ENCODE measurements at regions not wholly inside any gene's neighbourhood (a gene's known extent, or its start where the extent isn't known, plus 50 kb on each side); places are given as distances from the start of the nearest gene placed in this dataset.

DNA sequence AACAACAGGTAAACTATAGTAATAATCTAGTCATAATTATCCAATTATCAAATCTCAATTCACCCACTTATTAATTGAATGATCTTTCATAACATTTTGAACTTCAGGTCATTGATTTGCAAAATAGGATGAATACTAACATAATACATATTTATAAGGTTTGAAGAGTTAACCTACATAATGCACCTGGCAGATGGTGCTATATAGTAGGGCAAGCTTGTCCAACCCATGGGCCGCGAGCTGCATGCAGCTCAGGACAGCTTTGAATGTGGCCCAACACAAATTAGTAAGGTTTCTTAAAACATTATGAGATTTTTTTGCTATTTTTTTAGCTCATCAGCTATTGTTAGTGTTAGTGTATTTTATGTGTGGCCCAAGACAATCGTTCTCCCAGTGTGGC, 815.8 kb upstream of the ID2 start:
- Histone ChIP-seq H3K9ac (ENCODE audit: low read depth in 1 of 2, low read length in 2 of 2) (no peak overlapping the region), H3K27ac (ENCODE audit: low read depth in 1 of 2, low read length in 2 of 2) (no peak overlapping the region), H3K36me3 (ENCODE audit: control insufficient read depth in 4 of 4, insufficient read depth in 3 of 4, low read depth in 1 of 4, low read length in 3 of 4) (no peaks in the 10 kb centered on the region), H3K4me1 (ENCODE audit: control insufficient read depth in 4 of 4, insufficient read depth in 4 of 4, low read length in 3 of 4) (no peaks in the 10 kb centered on the region), H3K4me3 (ENCODE audit: low read depth in 1 of 3, low read length in 3 of 3) (no peak overlapping the region), H3K27me3 (ENCODE audit: control insufficient read depth in 4 of 4, insufficient read depth in 4 of 4, low read length in 3 of 4) (no peaks in the 10 kb centered on the region), H3K9me3 (ENCODE audit: control insufficient read depth in 4 of 4, low read length in 3 of 4) (no peaks in the 10 kb centered on the region)
- DNase-seq (ENCODE audit: low spot score): no peak
- WGBS: 90% methylated on average over 3 of the region's 3 CpGs
- TF ChIP-seq GABPA (IDR thresholded peaks at IDR 0.05 in 1 of 2, conservative IDR thresholded peaks at IDR 0.05 in 1 of 2) (no peak), HNF4A (conservative IDR thresholded peaks at IDR 0.05) (no peak), EGR1 (IDR thresholded peaks at IDR 0.05; ENCODE audit: low read depth in 2 of 2) (no peak), JUND (IDR thresholded peaks at IDR 0.05) (no peak), TAF1 (conservative IDR thresholded peaks at IDR 0.05) (no peak), YY1 (IDR thresholded peaks at IDR 0.05) (no peak), HNF4G (IDR thresholded peaks at IDR 0.05) (no peak)
- TF ChIP-seq, protein P1, sequence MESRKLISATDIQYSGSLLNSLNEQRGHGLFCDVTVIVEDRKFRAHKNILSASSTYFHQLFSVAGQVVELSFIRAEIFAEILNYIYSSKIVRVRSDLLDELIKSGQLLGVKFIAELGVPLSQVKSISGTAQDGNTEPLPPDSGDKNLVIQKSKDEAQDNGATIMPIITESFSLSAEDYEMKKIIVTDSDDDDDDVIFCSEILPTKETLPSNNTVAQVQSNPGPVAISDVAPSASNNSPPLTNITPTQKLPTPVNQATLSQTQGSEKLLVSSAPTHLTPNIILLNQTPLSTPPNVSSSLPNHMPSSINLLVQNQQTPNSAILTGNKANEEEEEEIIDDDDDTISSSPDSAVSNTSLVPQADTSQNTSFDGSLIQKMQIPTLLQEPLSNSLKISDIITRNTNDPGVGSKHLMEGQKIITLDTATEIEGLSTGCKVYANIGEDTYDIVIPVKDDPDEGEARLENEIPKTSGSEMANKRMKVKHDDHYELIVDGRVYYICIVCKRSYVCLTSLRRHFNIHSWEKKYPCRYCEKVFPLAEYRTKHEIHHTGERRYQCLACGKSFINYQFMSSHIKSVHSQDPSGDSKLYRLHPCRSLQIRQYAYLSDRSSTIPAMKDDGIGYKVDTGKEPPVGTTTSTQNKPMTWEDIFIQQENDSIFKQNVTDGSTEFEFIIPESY (IDR thresholded peaks at IDR 0.05): no peak
- TF ChIP-seq, protein P2, sequence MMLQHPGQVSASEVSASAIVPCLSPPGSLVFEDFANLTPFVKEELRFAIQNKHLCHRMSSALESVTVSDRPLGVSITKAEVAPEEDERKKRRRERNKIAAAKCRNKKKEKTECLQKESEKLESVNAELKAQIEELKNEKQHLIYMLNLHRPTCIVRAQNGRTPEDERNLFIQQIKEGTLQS (IDR thresholded peaks at IDR 0.05): no peak
- TF ChIP-seq, protein P3, sequence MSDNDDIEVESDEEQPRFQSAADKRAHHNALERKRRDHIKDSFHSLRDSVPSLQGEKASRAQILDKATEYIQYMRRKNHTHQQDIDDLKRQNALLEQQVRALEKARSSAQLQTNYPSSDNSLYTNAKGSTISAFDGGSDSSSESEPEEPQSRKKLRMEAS (IDR thresholded peaks at IDR 0.05): no peak
- TF ChIP-seq, protein P4, sequence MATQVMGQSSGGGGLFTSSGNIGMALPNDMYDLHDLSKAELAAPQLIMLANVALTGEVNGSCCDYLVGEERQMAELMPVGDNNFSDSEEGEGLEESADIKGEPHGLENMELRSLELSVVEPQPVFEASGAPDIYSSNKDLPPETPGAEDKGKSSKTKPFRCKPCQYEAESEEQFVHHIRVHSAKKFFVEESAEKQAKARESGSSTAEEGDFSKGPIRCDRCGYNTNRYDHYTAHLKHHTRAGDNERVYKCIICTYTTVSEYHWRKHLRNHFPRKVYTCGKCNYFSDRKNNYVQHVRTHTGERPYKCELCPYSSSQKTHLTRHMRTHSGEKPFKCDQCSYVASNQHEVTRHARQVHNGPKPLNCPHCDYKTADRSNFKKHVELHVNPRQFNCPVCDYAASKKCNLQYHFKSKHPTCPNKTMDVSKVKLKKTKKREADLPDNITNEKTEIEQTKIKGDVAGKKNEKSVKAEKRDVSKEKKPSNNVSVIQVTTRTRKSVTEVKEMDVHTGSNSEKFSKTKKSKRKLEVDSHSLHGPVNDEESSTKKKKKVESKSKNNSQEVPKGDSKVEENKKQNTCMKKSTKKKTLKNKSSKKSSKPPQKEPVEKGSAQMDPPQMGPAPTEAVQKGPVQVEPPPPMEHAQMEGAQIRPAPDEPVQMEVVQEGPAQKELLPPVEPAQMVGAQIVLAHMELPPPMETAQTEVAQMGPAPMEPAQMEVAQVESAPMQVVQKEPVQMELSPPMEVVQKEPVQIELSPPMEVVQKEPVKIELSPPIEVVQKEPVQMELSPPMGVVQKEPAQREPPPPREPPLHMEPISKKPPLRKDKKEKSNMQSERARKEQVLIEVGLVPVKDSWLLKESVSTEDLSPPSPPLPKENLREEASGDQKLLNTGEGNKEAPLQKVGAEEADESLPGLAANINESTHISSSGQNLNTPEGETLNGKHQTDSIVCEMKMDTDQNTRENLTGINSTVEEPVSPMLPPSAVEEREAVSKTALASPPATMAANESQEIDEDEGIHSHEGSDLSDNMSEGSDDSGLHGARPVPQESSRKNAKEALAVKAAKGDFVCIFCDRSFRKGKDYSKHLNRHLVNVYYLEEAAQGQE (IDR thresholded peaks at IDR 0.05): no peak
- TF ChIP-seq, protein P5, sequence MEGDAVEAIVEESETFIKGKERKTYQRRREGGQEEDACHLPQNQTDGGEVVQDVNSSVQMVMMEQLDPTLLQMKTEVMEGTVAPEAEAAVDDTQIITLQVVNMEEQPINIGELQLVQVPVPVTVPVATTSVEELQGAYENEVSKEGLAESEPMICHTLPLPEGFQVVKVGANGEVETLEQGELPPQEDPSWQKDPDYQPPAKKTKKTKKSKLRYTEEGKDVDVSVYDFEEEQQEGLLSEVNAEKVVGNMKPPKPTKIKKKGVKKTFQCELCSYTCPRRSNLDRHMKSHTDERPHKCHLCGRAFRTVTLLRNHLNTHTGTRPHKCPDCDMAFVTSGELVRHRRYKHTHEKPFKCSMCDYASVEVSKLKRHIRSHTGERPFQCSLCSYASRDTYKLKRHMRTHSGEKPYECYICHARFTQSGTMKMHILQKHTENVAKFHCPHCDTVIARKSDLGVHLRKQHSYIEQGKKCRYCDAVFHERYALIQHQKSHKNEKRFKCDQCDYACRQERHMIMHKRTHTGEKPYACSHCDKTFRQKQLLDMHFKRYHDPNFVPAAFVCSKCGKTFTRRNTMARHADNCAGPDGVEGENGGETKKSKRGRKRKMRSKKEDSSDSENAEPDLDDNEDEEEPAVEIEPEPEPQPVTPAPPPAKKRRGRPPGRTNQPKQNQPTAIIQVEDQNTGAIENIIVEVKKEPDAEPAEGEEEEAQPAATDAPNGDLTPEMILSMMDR (IDR thresholded peaks at IDR 0.05; ENCODE audit: low read depth, low read length, missing input control): no peak

DNA sequence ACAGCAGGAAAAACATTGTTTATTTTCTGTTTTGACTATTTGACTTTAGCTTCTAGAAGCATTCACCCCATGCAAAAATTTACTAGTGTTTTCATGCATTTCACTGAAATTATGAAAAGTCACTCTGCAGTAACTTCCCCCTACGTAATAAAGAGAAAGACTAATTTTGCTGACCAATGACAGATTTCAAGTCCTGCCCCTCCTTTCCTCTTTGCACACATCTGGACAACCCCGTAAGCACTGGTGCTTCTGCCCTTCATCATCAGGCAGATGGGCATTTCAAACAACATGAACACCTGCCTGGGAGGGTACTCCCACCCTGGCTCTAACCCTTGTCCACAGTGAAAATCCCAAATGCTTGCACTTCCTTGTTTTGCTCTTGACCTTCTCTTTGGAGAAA, 815.0 kb upstream of the ID2 start:
- H3K4me3 ChIP-seq (ENCODE audit: low read depth in 1 of 3, low read length in 3 of 3): no peak overlapping the region
- H3K9ac ChIP-seq (ENCODE audit: low read depth in 1 of 2, low read length in 2 of 2): no peak overlapping the region
- H3K9me3 ChIP-seq (ENCODE audit: control insufficient read depth in 4 of 4, low read length in 3 of 4): no peaks in the 10 kb centered on the region
- H3K4me1 ChIP-seq (ENCODE audit: control insufficient read depth in 4 of 4, insufficient read depth in 4 of 4, low read length in 3 of 4): no peaks in the 10 kb centered on the region
- H3K27me3 ChIP-seq (ENCODE audit: control insufficient read depth in 4 of 4, insufficient read depth in 4 of 4, low read length in 3 of 4): no peaks in the 10 kb centered on the region
- H3K27ac ChIP-seq (ENCODE audit: low read depth in 1 of 2, low read length in 2 of 2): no peak overlapping the region
- DNase-seq (ENCODE audit: low spot score): no peak
- TF ChIP-seq, protein P2 (IDR thresholded peaks at IDR 0.05): no peak
- TF ChIP-seq NR2F2 (IDR thresholded peaks at IDR 0.05) (no peak), YY1 (IDR thresholded peaks at IDR 0.05) (no peak), HNF4G (IDR thresholded peaks at IDR 0.05) (no peak), RAD21 (IDR thresholded peaks at IDR 0.05) (no peak), FOXA2 (IDR thresholded peaks at IDR 0.05) (no peak), FOXA1 (IDR thresholded peaks at IDR 0.05) (no peak), SP1 (IDR thresholded peaks at IDR 0.05) (no peak)
- TF ChIP-seq, protein P1 (IDR thresholded peaks at IDR 0.05): no peak
- WGBS: 85% methylated on average over 2 of the region's 2 CpGs
- no peaks in the 10 kb centered on the region for H3K36me3 ChIP-seq (ENCODE audit: control insufficient read depth in 4 of 4, insufficient read depth in 3 of 4, low read depth in 1 of 4, low read length in 3 of 4)
